GM23338 (cell line): ENCODE measurements at regions not wholly inside any gene's neighbourhood (a gene's known extent, or its start where the extent isn't known, plus 50 kb on each side); places are given as distances from the start of the nearest gene placed in this dataset.

Source experiments
- ATAC-seq: fragments of 200-7000 bp; cut with Tn5 transposase; 3 replicates; pipeline ENCODE4 v1.9.1; 2020
- DNase-seq: peaks from one replicate; pipeline ENCODE4 v3.0.0-alpha.2; 2015; ENCODE audit warnings: low spot score
- H2AFZ ChIP-seq: fragments of 200-600 bp; sonication (generic); 2 replicates; pipeline ENCODE4 v1.8.0; 2016; ENCODE audit warnings: antibody characterized with exemption, mild to moderate bottlenecking, moderate library complexity
- H3F3A ChIP-seq: fragments of 200-600 bp; sonication (generic); replicated peaks from 2 replicates; pipeline ENCODE4 v1.8.0; 2017; ENCODE audit warnings: antibody characterized with exemption, mixed run types, low read depth
- H3K27ac ChIP-seq: fragments of 200-600 bp; sonication (generic); 2 replicates; pipeline ENCODE4 v1.6.1; 2016; ENCODE audit warnings: low read depth
- H3K27me3 ChIP-seq: fragments of 200-600 bp; sonication (generic); 2 replicates; pipeline ENCODE4 v1.8.0; 2016; ENCODE audit warnings: mild to moderate bottlenecking, mixed run types, moderate library complexity; ENCODE audit not compliant: insufficient read depth
- H3K36me3 ChIP-seq: fragments of 200-600 bp; sonication (generic); 2 replicates; pipeline ENCODE4 v1.8.0; 2016; ENCODE audit warnings: mild to moderate bottlenecking; ENCODE audit not compliant: insufficient read depth
- H3K4me1 ChIP-seq: fragments of 200-600 bp; sonication (generic); 2 replicates; pipeline ENCODE4 v1.8.0; 2016; ENCODE audit warnings: mild to moderate bottlenecking, moderate library complexity; ENCODE audit not compliant: insufficient read depth
- H3K4me2 ChIP-seq: fragments of 200-600 bp; sonication (generic); 2 replicates; pipeline ENCODE4 v1.7.1; 2017; ENCODE audit warnings: mixed run types
- H3K4me3 ChIP-seq: fragments of 200-600 bp; sonication (generic); 2 replicates; pipeline ENCODE4 v1.6.1; 2016; ENCODE audit warnings: mixed run types
- H3K79me2 ChIP-seq: fragments of 200-600 bp; sonication (generic); replicated peaks from 2 replicates; pipeline ENCODE4 v1.8.0; 2017; ENCODE audit warnings: mild to moderate bottlenecking; ENCODE audit not compliant: insufficient read depth
- H3K9me2 ChIP-seq: fragments of 200-600 bp; sonication (generic); 2 replicates; pipeline ENCODE4 v1.8.0; 2017; ENCODE audit not compliant: insufficient read depth
- H4K20me1 ChIP-seq: fragments of 200-600 bp; sonication (generic); replicated peaks from 2 replicates; pipeline ENCODE4 v1.8.0; 2017; ENCODE audit warnings: mild to moderate bottlenecking; ENCODE audit not compliant: insufficient read depth
- H3K27ac Mint-ChIP-seq: 2 replicates; pipeline ENCODE4 v1.8.0; 2020; ENCODE audit warnings: inconsistent platforms, mild to moderate bottlenecking, moderate library complexity, mixed read lengths
- H3K27me3 Mint-ChIP-seq: 3 replicates; pipeline ENCODE4 v1.8.0; 2022; ENCODE audit warnings: low read depth, mild to moderate bottlenecking, moderate library complexity, mixed read lengths, inconsistent platforms; ENCODE audit not compliant: insufficient read depth, poor library complexity
- H3K36me3 Mint-ChIP-seq: 3 replicates; pipeline ENCODE4 v1.8.0; 2021; ENCODE audit warnings: low read depth, mild to moderate bottlenecking, inconsistent platforms, moderate library complexity, mixed read lengths
- H3K4me1 Mint-ChIP-seq: 3 replicates; pipeline ENCODE4 v1.8.0; 2020; ENCODE audit warnings: mild to moderate bottlenecking, inconsistent platforms, mixed read lengths
- H3K4me3 Mint-ChIP-seq: 3 replicates; pipeline ENCODE4 v1.8.0; 2021; ENCODE audit warnings: moderate library complexity, mild to moderate bottlenecking, inconsistent platforms, mixed read lengths
- H3K9me3 Mint-ChIP-seq: 3 replicates; pipeline ENCODE4 v1.8.0; 2020; ENCODE audit warnings: moderate library complexity, mild to moderate bottlenecking, inconsistent platforms, mixed read lengths
- CREB1 ChIP-seq: fragments of 250-450 bp; sonication (Bioruptor Pico); IDR thresholded peaks from 2 replicates; pipeline ENCODE4 v1.5.0; 2020; ENCODE audit warnings: low read depth, mild to moderate bottlenecking, moderate library complexity
- ETS1 ChIP-seq: IDR thresholded peaks from 2 replicates; pipeline ENCODE4 v1.6.1; 2016; ENCODE audit warnings: antibody characterized with exemption
- EZH2 ChIP-seq: fragments of 200-600 bp; sonication (generic); IDR thresholded peaks from one replicate; pipeline ENCODE4 v1.8.0; 2017; ENCODE audit warnings: antibody characterized with exemption, mild to moderate bottlenecking, low read depth; ENCODE audit not compliant: unreplicated experiment
- EZH2phosphoT487 ChIP-seq: fragments of 200-600 bp; sonication (generic); IDR thresholded peaks from one replicate; pipeline ENCODE4 v1.8.1; 2018; ENCODE audit warnings: antibody characterized with exemption; ENCODE audit not compliant: unreplicated experiment
- JUNB ChIP-seq: IDR thresholded peaks from one replicate; pipeline ENCODE4 v1.6.1; 2016; ENCODE audit warnings: antibody characterized with exemption; ENCODE audit not compliant: unreplicated experiment
- NANOG ChIP-seq: IDR thresholded peaks from 2 replicates; pipeline ENCODE4 v1.6.1; 2016; ENCODE audit warnings: antibody characterized with exemption, borderline replicate concordance
- POLR2AphosphoS5 ChIP-seq: IDR thresholded peaks from 2 replicates; pipeline ENCODE4 v1.6.1; 2016; ENCODE audit warnings: antibody characterized with exemption, low read depth
- STAT1 ChIP-seq: IDR thresholded peaks from one replicate; pipeline ENCODE4 v1.6.1; 2016; ENCODE audit warnings: antibody characterized with exemption; ENCODE audit not compliant: unreplicated experiment
- ZNF114 ChIP-seq: fragments of 250-450 bp; sonication (Bioruptor Pico); IDR thresholded peaks from 2 replicates; pipeline ENCODE4 v1.5.0; 2020; ENCODE audit warnings: mild to moderate bottlenecking, moderate library complexity
- ZNF331 ChIP-seq: fragments of 250-450 bp; sonication (Bioruptor Pico); IDR thresholded peaks from 2 replicates; pipeline ENCODE4 v1.5.0; 2020; ENCODE audit warnings: low read depth, mild to moderate bottlenecking, moderate library complexity
- TF ChIP-seq, protein P1 (sequence below): fragments of 250-450 bp; sonication (Bioruptor Pico); IDR thresholded peaks from 2 replicates; pipeline ENCODE4 v1.5.0; 2020; ENCODE audit warnings: mild to moderate bottlenecking, moderate library complexity
- TF ChIP-seq, protein P2 (sequence below): IDR thresholded peaks from one replicate; pipeline ENCODE4 v1.6.1; 2018; ENCODE audit warnings: antibody characterized with exemption; ENCODE audit not compliant: unreplicated experiment
- TF ChIP-seq, protein P3 (sequence below), 2 experiments: fragments of 200-600 bp in 1 of 2; sonication (generic) in 1 of 2; conservative IDR thresholded peaks; 2 replicates each; pipeline versions ENCODE4 v1.5.1 to v1.6.1; 2016 to 2017; ENCODE audit warnings: antibody characterized with exemption in 2 of 2, low read depth in 2 of 2, mild to moderate bottlenecking in 2 of 2, moderate library complexity in 1 of 2

GRCh38 chr5:62130107-62130506 is 175.9 kb upstream of the KIF2A start:
- Histone ChIP-seq H3K4me2 (no peak overlapping the region), H3K27ac (no peak overlapping the region), H3K79me2 (no peaks in the 10 kb centered on the region), H4K20me1 (no peaks in the 10 kb centered on the region), H2AFZ (no peak overlapping the region), H3K4me1 (no peaks in the 10 kb centered on the region), H3F3A (no peaks in the 10 kb centered on the region), H3K4me3 (no peak overlapping the region), H3K27me3 (no peaks in the 10 kb centered on the region), H3K36me3 (no peaks in the 10 kb centered on the region), H3K9me2 (peaks cover 7% of the 10 kb centered on the region; the same call in 1 of the 2 replicates)
- no peak for TF ChIP-seq ZNF331 (CRISPR knock-in tag)
- TF ChIP-seq, protein P1, sequence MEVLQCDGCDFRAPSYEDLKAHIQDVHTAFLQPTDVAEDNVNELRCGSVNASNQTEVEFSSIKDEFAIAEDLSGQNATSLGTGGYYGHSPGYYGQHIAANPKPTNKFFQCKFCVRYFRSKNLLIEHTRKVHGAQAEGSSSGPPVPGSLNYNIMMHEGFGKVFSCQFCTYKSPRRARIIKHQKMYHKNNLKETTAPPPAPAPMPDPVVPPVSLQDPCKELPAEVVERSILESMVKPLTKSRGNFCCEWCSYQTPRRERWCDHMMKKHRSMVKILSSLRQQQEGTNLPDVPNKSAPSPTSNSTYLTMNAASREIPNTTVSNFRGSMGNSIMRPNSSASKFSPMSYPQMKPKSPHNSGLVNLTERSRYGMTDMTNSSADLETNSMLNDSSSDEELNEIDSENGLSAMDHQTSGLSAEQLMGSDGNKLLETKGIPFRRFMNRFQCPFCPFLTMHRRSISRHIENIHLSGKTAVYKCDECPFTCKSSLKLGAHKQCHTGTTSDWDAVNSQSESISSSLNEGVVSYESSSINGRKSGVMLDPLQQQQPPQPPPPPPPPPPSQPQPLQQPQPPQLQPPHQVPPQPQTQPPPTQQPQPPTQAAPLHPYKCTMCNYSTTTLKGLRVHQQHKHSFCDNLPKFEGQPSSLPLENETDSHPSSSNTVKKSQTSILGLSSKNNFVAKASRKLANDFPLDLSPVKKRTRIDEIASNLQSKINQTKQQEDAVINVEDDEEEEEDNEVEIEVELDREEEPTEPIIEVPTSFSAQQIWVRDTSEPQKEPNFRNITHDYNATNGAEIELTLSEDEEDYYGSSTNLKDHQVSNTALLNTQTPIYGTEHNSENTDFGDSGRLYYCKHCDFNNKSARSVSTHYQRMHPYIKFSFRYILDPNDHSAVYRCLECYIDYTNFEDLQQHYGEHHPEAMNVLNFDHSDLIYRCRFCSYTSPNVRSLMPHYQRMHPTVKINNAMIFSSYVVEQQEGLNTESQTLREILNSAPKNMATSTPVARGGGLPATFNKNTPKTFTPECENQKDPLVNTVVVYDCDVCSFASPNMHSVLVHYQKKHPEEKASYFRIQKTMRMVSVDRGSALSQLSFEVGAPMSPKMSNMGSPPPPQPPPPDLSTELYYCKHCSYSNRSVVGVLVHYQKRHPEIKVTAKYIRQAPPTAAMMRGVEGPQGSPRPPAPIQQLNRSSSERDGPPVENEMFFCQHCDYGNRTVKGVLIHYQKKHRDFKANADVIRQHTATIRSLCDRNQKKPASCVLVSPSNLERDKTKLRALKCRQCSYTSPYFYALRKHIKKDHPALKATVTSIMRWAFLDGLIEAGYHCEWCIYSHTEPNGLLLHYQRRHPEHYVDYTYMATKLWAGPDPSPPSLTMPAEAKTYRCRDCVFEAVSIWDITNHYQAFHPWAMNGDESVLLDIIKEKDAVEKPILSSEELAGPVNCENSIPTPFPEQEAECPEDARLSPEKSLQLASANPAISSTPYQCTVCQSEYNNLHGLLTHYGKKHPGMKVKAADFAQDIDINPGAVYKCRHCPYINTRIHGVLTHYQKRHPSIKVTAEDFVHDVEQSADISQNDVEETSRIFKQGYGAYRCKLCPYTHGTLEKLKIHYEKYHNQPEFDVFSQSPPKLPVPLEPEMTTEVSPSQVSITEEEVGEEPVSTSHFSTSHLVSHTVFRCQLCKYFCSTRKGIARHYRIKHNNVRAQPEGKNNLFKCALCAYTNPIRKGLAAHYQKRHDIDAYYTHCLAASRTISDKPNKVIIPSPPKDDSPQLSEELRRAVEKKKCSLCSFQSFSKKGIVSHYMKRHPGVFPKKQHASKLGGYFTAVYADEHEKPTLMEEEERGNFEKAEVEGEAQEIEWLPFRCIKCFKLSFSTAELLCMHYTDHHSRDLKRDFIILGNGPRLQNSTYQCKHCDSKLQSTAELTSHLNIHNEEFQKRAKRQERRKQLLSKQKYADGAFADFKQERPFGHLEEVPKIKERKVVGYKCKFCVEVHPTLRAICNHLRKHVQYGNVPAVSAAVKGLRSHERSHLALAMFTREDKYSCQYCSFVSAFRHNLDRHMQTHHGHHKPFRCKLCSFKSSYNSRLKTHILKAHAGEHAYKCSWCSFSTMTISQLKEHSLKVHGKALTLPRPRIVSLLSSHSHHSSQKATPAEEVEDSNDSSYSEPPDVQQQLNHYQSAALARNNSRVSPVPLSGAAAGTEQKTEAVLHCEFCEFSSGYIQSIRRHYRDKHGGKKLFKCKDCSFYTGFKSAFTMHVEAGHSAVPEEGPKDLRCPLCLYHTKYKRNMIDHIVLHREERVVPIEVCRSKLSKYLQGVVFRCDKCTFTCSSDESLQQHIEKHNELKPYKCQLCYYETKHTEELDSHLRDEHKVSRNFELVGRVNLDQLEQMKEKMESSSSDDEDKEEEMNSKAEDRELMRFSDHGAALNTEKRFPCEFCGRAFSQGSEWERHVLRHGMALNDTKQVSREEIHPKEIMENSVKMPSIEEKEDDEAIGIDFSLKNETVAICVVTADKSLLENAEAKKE (CRISPR knock-in tag), result no peak
- no peak for TF ChIP-seq EZH2phosphoT487
- TF ChIP-seq NANOG, result no peak
- TF ChIP-seq, protein P2, sequence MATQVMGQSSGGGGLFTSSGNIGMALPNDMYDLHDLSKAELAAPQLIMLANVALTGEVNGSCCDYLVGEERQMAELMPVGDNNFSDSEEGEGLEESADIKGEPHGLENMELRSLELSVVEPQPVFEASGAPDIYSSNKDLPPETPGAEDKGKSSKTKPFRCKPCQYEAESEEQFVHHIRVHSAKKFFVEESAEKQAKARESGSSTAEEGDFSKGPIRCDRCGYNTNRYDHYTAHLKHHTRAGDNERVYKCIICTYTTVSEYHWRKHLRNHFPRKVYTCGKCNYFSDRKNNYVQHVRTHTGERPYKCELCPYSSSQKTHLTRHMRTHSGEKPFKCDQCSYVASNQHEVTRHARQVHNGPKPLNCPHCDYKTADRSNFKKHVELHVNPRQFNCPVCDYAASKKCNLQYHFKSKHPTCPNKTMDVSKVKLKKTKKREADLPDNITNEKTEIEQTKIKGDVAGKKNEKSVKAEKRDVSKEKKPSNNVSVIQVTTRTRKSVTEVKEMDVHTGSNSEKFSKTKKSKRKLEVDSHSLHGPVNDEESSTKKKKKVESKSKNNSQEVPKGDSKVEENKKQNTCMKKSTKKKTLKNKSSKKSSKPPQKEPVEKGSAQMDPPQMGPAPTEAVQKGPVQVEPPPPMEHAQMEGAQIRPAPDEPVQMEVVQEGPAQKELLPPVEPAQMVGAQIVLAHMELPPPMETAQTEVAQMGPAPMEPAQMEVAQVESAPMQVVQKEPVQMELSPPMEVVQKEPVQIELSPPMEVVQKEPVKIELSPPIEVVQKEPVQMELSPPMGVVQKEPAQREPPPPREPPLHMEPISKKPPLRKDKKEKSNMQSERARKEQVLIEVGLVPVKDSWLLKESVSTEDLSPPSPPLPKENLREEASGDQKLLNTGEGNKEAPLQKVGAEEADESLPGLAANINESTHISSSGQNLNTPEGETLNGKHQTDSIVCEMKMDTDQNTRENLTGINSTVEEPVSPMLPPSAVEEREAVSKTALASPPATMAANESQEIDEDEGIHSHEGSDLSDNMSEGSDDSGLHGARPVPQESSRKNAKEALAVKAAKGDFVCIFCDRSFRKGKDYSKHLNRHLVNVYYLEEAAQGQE, result no peak
- TF ChIP-seq ETS1, result no peak
- no peak for TF ChIP-seq JUNB
- no peak for TF ChIP-seq POLR2AphosphoS5
- no peak for TF ChIP-seq EZH2
- no peak for TF ChIP-seq STAT1
- TF ChIP-seq, protein P3, sequence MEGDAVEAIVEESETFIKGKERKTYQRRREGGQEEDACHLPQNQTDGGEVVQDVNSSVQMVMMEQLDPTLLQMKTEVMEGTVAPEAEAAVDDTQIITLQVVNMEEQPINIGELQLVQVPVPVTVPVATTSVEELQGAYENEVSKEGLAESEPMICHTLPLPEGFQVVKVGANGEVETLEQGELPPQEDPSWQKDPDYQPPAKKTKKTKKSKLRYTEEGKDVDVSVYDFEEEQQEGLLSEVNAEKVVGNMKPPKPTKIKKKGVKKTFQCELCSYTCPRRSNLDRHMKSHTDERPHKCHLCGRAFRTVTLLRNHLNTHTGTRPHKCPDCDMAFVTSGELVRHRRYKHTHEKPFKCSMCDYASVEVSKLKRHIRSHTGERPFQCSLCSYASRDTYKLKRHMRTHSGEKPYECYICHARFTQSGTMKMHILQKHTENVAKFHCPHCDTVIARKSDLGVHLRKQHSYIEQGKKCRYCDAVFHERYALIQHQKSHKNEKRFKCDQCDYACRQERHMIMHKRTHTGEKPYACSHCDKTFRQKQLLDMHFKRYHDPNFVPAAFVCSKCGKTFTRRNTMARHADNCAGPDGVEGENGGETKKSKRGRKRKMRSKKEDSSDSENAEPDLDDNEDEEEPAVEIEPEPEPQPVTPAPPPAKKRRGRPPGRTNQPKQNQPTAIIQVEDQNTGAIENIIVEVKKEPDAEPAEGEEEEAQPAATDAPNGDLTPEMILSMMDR (conservative IDR thresholded peaks at IDR 0.05; ENCODE audit: low read depth in 2 of 2), result no peak
- no peak for TF ChIP-seq CREB1 (CRISPR knock-in tag)
- TF ChIP-seq ZNF114, result no peak
- DNase-seq (no peak), ATAC-seq (no peak)
- Mint-ChIP-seq H3K36me3 (no peaks in the 10 kb centered on the region), H3K4me1 (peaks cover 2% of the 10 kb centered on the region; the same call in 2 of the 3 replicates), H3K27ac (no peak overlapping the region), H3K27me3 (peaks cover 4% of the 10 kb centered on the region), H3K9me3 (no peaks in the 10 kb centered on the region), H3K4me3 (no peak overlapping the region)
